Upper lobe of right lung (tissue), 1 donor: ENCODE measurements at regions not wholly inside any gene's neighbourhood (a gene's known extent, or its start where the extent isn't known, plus 50 kb on each side); places are given as distances from the start of the nearest gene placed in this dataset.
"Not testable (repeated sequence)": the region's sequence is repeated elsewhere in the genome, so short reads cannot be mapped to it uniquely, and the experiment has no call there.

Source experiments
- ATAC-seq: fragments of 200-7000 bp; cut with Tn5 transposase; one replicate; pipeline ENCODE4 v1.9.1; 2020; ENCODE audit warnings: mild to moderate bottlenecking, moderate library complexity
- DNase-seq: peaks from one replicate; pipeline ENCODE4 v3.0.0-alpha.2; 2020
- H3K27ac ChIP-seq: fragments of 200-600 bp; one replicate; pipeline ENCODE4 v1.8.0; 2022
- H3K27me3 ChIP-seq: fragments of 200-600 bp; one replicate; pipeline ENCODE4 v1.8.0; 2022; ENCODE audit warnings: mild to moderate bottlenecking
- H3K36me3 ChIP-seq: fragments of 200-600 bp; one replicate; pipeline ENCODE4 v1.8.0; 2022
- H3K4me1 ChIP-seq: fragments of 200-600 bp; one replicate; pipeline ENCODE4 v1.8.0; 2022
- H3K4me3 ChIP-seq: fragments of 200-600 bp; one replicate; pipeline ENCODE4 v1.8.0; 2022; ENCODE audit warnings: mild to moderate bottlenecking
- H3K9me3 ChIP-seq: fragments of 200-600 bp; one replicate; pipeline ENCODE4 v1.8.0; 2022
- intact Hi-C: fragments of 100-400 bp; cut with DNase I; formaldehyde crosslinking; loops from one replicate; pipeline ENCODE4 v1.11.0; 2022
- TF ChIP-seq, protein P1 (sequence below): fragments of 200-600 bp; IDR thresholded peaks from one replicate; pipeline ENCODE4 v1.8.0; 2022; ENCODE audit warnings: antibody characterized with exemption
- donor health status: DM: no; HTN: yes; CAD: no; lungs with severe emphysema.

DNA sequence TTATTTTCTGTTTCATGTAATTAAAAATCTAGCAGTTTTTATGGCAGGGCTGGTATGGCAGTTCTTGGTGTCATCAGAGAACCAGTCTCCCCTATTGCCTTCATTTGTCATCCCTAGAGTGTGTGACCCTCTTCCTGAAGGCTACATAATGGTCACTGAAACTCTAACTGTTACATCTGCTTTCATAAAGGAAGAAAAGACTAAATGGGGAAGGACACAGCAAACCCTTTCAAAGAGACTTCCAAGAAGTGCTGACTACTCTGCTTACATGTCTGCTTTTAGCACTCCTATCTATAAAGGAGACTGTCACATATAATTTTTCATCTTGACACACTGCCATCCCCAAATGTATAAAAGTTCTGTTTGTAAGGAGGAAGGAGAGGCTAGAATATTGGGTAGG lies 105.9 kb upstream of the DIAPH2 start:
- Histone ChIP-seq H3K27me3 (no peaks in the 10 kb centered on the region), H3K9me3 (no peaks in the 10 kb centered on the region), H3K4me1 (no peaks in the 10 kb centered on the region), H3K4me3 (no peak overlapping the region), H3K27ac (no peak overlapping the region), H3K36me3 (no peaks in the 10 kb centered on the region)
- ATAC-seq (no peak), DNase-seq (no peak)
- TF ChIP-seq, protein P1, sequence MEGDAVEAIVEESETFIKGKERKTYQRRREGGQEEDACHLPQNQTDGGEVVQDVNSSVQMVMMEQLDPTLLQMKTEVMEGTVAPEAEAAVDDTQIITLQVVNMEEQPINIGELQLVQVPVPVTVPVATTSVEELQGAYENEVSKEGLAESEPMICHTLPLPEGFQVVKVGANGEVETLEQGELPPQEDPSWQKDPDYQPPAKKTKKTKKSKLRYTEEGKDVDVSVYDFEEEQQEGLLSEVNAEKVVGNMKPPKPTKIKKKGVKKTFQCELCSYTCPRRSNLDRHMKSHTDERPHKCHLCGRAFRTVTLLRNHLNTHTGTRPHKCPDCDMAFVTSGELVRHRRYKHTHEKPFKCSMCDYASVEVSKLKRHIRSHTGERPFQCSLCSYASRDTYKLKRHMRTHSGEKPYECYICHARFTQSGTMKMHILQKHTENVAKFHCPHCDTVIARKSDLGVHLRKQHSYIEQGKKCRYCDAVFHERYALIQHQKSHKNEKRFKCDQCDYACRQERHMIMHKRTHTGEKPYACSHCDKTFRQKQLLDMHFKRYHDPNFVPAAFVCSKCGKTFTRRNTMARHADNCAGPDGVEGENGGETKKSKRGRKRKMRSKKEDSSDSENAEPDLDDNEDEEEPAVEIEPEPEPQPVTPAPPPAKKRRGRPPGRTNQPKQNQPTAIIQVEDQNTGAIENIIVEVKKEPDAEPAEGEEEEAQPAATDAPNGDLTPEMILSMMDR = no peak
- intact Hi-C loops = no loop called here

DNA sequence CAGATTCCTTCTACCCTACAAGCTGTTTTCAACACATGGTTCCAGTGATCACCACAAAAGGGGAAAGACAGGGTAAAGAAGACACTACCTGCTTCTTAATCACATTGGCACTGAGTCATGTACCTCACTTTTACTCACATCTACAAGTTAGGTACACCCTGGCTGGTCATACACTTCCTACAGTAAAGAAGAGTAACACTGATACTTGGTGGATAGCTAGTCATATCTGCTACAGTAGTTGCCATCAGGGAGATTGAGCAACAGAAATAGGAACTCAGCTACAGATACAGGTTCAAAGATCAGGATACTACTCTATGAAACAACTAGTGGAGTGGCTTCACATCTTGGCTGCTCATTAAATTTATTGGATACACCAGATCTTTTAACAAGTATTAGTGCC lies 105.4 kb upstream of the DIAPH2 start:
- no peak for ATAC-seq
- H3K27me3 ChIP-seq = no peaks in the 10 kb centered on the region
- TF ChIP-seq, protein P1 = no peak
- H3K4me3 ChIP-seq = no peak overlapping the region
- H3K9me3 ChIP-seq = no peaks in the 10 kb centered on the region
- H3K36me3 ChIP-seq = no peaks in the 10 kb centered on the region
- no peaks in the 10 kb centered on the region for H3K4me1 ChIP-seq
- intact Hi-C loops = no loop called here
- H3K27ac ChIP-seq = no peak overlapping the region
- DNase-seq = no peak

DNA sequence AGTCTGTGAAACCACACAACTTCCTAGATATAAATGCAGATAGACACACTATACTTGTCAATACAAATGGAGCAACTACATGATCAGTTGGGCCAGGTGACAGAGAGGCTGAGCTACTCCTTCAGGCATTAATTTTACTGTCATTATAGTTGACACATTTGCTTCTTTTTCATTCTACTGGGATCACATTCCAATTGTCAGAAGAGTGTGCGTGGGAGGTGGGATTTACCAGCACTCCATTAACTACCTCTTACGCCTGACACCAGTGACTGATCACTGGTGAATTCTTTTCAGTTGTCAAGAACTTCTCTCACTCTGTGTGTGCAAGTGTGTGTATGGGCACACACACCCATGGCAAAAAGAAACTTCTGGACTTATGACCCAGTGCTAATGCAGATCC lies 94.2 kb upstream of the DIAPH2 start:
- Histone ChIP-seq H3K4me3 (no peak overlapping the region), H3K27me3 (no peaks in the 10 kb centered on the region), H3K4me1 (no peaks in the 10 kb centered on the region), H3K36me3 (no peaks in the 10 kb centered on the region), H3K9me3 (no peaks in the 10 kb centered on the region), H3K27ac (no peak overlapping the region)
- DNase-seq (no peak), ATAC-seq (no peak)
- intact Hi-C loops = no loop called here
- TF ChIP-seq, protein P1 = no peak

DNA sequence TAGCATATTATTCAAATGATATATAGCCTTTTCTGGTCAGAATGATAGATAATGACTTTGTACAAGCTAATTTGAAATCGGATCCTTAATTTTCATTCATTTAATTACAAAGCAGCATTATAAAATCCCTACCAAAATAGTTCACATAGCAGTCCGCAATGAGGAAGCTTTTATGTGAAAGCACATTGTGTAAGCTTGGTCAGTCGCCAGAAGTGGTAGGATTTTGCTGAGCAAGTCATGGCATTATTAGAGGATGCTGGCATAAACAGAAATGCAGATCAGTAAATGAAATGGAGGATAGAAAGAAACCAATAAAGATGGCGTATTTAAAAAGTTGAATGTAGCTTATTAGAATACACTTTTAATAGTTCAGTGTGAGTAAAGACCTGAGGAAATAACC lies 93.2 kb upstream of the DIAPH2 start:
- DNase-seq (no peak), ATAC-seq (no peak)
- no peaks in the 10 kb centered on the region for H3K9me3 ChIP-seq
- no peaks in the 10 kb centered on the region for H3K27me3 ChIP-seq
- no peaks in the 10 kb centered on the region for H3K36me3 ChIP-seq
- H3K4me3 ChIP-seq = no peak overlapping the region
- H3K4me1 ChIP-seq = no peaks in the 10 kb centered on the region
- intact Hi-C loops = no loop called here
- TF ChIP-seq, protein P1 = no peak
- H3K27ac ChIP-seq = no peak overlapping the region

DNA sequence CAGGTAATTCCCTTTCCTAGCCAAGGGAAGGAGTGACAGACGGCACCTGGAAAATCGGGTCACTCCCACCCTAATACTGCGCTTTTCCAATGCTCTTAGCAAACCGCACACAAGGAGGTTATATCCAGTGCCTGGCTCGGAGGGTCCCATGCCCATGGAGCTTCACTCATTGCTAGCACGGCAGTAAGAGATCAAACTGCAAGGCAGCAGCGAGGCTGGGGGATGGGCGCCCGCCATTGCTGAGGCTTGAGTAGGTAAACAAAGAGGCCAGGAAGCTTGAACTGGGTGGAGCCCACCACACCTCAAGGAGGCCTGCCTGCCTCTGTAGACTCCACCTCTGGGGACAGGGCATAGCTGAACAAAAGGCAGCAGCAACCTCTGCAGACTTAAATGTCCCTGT lies 86.8 kb upstream of the DIAPH2 start:
- H3K27me3 ChIP-seq, H3K4me3 ChIP-seq: not testable (repeated sequence)

DNA sequence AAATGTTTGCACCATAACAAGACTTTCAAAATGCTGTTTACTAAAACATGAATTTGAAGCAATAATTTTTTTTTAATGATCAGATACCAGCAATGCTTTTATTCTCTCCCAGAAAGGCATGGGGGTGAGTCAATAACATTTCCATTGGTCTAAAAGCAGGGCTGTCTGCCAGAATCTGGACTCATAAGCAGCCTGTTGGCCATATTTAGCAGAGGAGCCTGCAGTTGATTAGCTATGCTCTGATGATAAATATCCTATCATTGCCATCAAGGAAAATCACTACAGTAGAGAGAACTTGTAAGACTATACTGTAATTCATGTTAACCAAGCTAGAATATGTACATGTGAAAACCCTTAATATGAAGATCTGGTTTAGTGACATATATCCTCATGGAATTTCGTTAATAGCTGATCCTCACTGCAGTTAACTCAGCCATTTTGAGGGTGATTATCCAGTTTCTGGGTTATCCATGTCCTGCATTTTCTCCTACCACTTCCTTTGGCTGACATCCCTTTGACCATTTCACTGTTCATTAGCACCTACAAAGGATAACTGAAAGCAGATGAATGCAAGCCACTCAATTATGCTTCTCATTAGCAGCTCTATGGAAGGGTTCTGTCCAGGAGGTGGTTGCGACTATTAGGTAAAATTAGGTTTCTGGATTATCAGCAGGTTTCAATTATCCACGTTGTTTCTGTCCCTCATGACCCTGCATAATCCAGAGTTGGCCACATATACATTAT lies 72.9 kb upstream of the DIAPH2 start:
- Histone ChIP-seq H3K4me3 (no peak overlapping the region), H3K27me3 (no peaks in the 10 kb centered on the region), H3K36me3 (no peaks in the 10 kb centered on the region), H3K4me1 (no peaks in the 10 kb centered on the region), H3K9me3 (no peaks in the 10 kb centered on the region), H3K27ac (no peak overlapping the region)
- ATAC-seq = no peak
- TF ChIP-seq, protein P1 = no peak
- no peak for DNase-seq
- intact Hi-C loops = no loop called here

More for the DNA sequence above, 86.8 kb upstream of the DIAPH2 start:
- intact Hi-C loops, H3K36me3 ChIP-seq, DNase-seq, H3K9me3 ChIP-seq, ATAC-seq, H3K27ac ChIP-seq, H3K4me1 ChIP-seq: not testable (repeated sequence)
